ENCODE measurements at regions not wholly inside any gene's neighbourhood (a gene's known extent, or its start where the extent isn't known, plus 50 kb on each side); places are given as distances from the start of the nearest gene placed in this dataset.

DNA sequence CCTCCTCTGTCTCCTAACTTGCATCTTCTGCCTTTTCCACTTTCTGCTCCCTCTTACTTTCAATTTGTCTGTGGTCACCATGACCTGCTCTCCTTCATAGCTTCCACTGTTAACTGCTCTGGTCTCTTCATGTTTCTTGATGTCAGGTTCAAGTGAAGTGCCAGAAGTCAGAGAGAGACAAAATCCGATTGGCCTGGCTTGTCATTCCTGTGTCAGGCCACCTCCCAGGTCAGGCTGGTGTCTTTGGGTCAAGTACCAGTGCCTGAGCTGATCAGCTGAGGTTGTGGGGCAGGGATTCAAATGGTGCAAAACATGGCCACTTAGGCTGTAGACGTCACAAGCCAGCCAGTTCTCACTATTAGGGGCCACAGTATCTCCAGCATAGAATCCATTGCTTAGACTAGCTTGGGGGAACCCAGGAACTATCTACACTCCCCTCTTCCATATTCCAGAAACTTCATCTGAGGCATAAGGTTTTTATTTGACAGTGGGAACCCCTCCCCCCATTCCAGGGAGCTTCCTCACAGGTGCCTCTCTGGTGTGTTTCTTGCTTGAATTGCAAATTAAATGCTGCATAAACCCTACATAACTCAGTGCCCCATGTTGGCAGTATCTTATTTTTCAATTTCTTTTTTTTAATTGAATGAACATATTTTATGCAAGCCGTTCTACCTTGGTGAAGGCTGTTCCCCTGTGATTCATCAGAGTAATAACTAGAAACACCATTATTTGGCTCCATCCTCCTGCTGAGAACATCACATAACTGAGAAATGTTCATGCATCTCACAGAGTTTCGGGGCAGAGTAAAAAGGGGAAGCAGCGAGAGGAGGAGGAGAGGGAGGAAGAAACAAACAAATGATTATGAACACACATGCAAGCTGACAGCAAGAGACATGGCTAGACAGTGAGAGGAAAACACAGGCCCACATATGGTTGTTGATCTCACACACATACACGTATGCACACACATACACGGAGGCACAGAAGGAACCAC, 175.8 kb downstream of the TLE3 start:
- no peak for DNase-seq
- Histone ChIP-seq H3K27me3 (replicated peaks; ENCODE audit: insufficient read depth, low read length) (no peaks in the 10 kb centered on the region), H3K4me3 (ENCODE audit: low read length) (no peak overlapping the region), H2AFZ (ENCODE audit: low read length) (no peak overlapping the region), H3K4me1 (ENCODE audit: low read length) (peaks cover 6% of the 10 kb centered on the region; the same call in 1 of the 2 replicates), H3K36me3 (replicated peaks; ENCODE audit: insufficient read depth, low read length) (no peaks in the 10 kb centered on the region), H3K9ac (ENCODE audit: low read length) (no peak overlapping the region), H3F3A (ENCODE audit: insufficient read depth, low read length) (no peaks in the 10 kb centered on the region), H3K9me2 (replicated peaks; ENCODE audit: insufficient read depth, low read length) (no peaks in the 10 kb centered on the region), H3K79me2 (ENCODE audit: low read length) (no peaks in the 10 kb centered on the region), H3K9me3 (replicated peaks; ENCODE audit: insufficient read depth, low read length) (no peaks in the 10 kb centered on the region), H3K4me2 (ENCODE audit: low read depth, low read length) (no peak overlapping the region), H3K27ac (ENCODE audit: low read length) (no peak overlapping the region), H4K20me1 (ENCODE audit: insufficient read depth, low read length) (no peaks in the 10 kb centered on the region)
- TF ChIP-seq EZH2phosphoT487 (IDR thresholded peaks at IDR 0.05; ENCODE audit: low read length) (no peak), EZH2 (optimal IDR thresholded peaks at IDR 0.05; ENCODE audit: low read depth, low read length) (no peak)
- TF ChIP-seq, protein P1, sequence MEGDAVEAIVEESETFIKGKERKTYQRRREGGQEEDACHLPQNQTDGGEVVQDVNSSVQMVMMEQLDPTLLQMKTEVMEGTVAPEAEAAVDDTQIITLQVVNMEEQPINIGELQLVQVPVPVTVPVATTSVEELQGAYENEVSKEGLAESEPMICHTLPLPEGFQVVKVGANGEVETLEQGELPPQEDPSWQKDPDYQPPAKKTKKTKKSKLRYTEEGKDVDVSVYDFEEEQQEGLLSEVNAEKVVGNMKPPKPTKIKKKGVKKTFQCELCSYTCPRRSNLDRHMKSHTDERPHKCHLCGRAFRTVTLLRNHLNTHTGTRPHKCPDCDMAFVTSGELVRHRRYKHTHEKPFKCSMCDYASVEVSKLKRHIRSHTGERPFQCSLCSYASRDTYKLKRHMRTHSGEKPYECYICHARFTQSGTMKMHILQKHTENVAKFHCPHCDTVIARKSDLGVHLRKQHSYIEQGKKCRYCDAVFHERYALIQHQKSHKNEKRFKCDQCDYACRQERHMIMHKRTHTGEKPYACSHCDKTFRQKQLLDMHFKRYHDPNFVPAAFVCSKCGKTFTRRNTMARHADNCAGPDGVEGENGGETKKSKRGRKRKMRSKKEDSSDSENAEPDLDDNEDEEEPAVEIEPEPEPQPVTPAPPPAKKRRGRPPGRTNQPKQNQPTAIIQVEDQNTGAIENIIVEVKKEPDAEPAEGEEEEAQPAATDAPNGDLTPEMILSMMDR (IDR thresholded peaks at IDR 0.05; ENCODE audit: low read length), result no peak

DNA sequence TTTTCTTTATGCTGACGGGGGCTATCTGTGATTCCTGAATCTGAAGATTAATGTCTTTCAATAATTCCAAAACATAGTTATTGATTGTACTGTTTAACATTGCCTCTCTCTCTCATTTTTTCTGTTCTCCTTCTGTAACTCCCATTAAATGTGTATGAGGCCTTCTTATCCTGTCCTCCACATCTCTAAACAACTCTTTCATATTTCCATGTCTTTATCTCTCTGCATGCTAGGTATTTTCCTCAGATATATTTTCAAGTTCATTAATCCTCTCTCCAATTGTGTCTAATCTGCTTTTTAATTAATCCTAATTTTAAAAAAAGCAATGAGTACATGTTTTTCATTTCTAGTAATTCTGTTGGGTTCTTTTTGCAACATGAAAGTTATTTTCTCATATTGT, 173.2 kb downstream of the TLE3 start:
- Histone ChIP-seq H3K9me3 (replicated peaks; ENCODE audit: insufficient read depth, low read length) (no peaks in the 10 kb centered on the region), H3K4me1 (ENCODE audit: low read length) (peaks cover 6% of the 10 kb centered on the region; the same call in 1 of the 2 replicates)
- TF ChIP-seq EZH2 (optimal IDR thresholded peaks at IDR 0.05; ENCODE audit: low read depth, low read length) (no peak), EZH2phosphoT487 (IDR thresholded peaks at IDR 0.05; ENCODE audit: low read length) (no peak)
- TF ChIP-seq, protein P1 (IDR thresholded peaks at IDR 0.05; ENCODE audit: low read length), result no peak

DNA sequence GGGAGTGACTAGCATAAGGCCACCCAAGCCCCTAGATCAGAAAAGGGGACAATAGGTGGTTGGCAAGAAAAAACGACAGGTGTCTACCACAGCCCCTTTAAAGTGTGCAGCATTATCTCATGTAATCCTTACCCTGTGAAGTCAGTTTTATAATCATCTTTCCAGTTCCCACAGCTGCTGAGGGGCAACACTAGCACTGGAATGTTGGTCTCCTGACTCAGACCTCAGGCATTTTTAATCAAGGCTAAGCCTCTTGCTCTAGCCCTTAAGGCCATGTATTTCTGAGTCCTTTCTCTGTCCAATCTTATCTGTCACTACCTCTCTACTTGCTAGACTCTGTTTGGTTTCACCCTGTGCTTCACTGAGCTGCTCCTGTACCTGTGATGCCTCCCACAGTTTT, 171.7 kb downstream of the TLE3 start:
- Histone ChIP-seq H3K4me3 (ENCODE audit: low read length) (no peak overlapping the region), H3K9ac (ENCODE audit: low read length) (no peak overlapping the region), H3K27ac (ENCODE audit: low read length) (no peak overlapping the region), H3K4me1 (ENCODE audit: low read length) (peaks cover 6% of the 10 kb centered on the region; the same call in 1 of the 2 replicates), H3K36me3 (replicated peaks; ENCODE audit: insufficient read depth, low read length) (no peaks in the 10 kb centered on the region), H4K20me1 (ENCODE audit: insufficient read depth, low read length) (no peaks in the 10 kb centered on the region), H3K9me3 (replicated peaks; ENCODE audit: insufficient read depth, low read length) (no peaks in the 10 kb centered on the region), H3K9me2 (replicated peaks; ENCODE audit: insufficient read depth, low read length) (no peaks in the 10 kb centered on the region), H2AFZ (ENCODE audit: low read length) (no peak overlapping the region), H3K4me2 (ENCODE audit: low read depth, low read length) (no peak overlapping the region), H3K27me3 (replicated peaks; ENCODE audit: insufficient read depth, low read length) (no peaks in the 10 kb centered on the region), H3F3A (ENCODE audit: insufficient read depth, low read length) (no peaks in the 10 kb centered on the region), H3K79me2 (ENCODE audit: low read length) (no peaks in the 10 kb centered on the region)
- DNase-seq, result no peak
- TF ChIP-seq EZH2phosphoT487 (IDR thresholded peaks at IDR 0.05; ENCODE audit: low read length), result no peak
- TF ChIP-seq, protein P1 (IDR thresholded peaks at IDR 0.05; ENCODE audit: low read length), result no peak
- no peak for TF ChIP-seq EZH2 (optimal IDR thresholded peaks at IDR 0.05; ENCODE audit: low read depth, low read length)

More for the DNA sequence above, 173.2 kb downstream of the TLE3 start:
- Histone ChIP-seq H3F3A (ENCODE audit: insufficient read depth, low read length) (no peaks in the 10 kb centered on the region), H3K27ac (ENCODE audit: low read length) (no peak overlapping the region), H3K9me2 (replicated peaks; ENCODE audit: insufficient read depth, low read length) (no peaks in the 10 kb centered on the region), H3K27me3 (replicated peaks; ENCODE audit: insufficient read depth, low read length) (no peaks in the 10 kb centered on the region), H3K79me2 (ENCODE audit: low read length) (no peaks in the 10 kb centered on the region), H3K36me3 (replicated peaks; ENCODE audit: insufficient read depth, low read length) (no peaks in the 10 kb centered on the region), H2AFZ (ENCODE audit: low read length) (no peak overlapping the region), H3K4me2 (ENCODE audit: low read depth, low read length) (no peak overlapping the region), H3K4me3 (ENCODE audit: low read length) (no peak overlapping the region), H3K9ac (ENCODE audit: low read length) (no peak overlapping the region), H4K20me1 (ENCODE audit: insufficient read depth, low read length) (no peaks in the 10 kb centered on the region)
- DNase-seq, result no peak

Data from MM.1S (cell line).